ENCODE measurements at regions not wholly inside any gene's neighbourhood (a gene's known extent, or its start where the extent isn't known, plus 50 kb on each side); places are given as distances from the start of the nearest gene placed in this dataset.

DNA sequence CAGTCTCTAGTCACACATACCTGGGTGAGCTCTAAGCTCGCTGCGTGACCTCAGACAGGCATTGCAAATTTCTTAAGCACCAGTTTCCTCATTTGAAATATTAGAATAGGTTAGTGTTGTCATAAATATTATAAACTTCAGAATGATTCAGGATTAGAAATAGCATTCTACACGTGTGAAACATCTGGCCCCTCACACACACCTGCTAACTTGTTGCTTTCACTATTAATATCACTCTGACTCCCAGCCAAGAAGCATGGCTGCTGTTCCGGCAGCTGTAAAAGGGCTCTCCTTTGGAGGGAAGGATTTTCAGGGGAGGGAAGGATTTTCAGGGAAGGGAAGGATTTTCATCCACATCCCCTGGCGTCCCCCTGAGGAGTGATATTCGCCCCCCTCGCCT, 161.3 kb upstream of the GPR12 start:
- TF ChIP-seq, protein P1, sequence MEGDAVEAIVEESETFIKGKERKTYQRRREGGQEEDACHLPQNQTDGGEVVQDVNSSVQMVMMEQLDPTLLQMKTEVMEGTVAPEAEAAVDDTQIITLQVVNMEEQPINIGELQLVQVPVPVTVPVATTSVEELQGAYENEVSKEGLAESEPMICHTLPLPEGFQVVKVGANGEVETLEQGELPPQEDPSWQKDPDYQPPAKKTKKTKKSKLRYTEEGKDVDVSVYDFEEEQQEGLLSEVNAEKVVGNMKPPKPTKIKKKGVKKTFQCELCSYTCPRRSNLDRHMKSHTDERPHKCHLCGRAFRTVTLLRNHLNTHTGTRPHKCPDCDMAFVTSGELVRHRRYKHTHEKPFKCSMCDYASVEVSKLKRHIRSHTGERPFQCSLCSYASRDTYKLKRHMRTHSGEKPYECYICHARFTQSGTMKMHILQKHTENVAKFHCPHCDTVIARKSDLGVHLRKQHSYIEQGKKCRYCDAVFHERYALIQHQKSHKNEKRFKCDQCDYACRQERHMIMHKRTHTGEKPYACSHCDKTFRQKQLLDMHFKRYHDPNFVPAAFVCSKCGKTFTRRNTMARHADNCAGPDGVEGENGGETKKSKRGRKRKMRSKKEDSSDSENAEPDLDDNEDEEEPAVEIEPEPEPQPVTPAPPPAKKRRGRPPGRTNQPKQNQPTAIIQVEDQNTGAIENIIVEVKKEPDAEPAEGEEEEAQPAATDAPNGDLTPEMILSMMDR (conservative IDR thresholded peaks at IDR 0.05; ENCODE audit: control insufficient read depth, insufficient read depth, low read depth, low read length) = no peak
- no peak for DNase-seq (ENCODE audit: low read depth)
- H3K4me3 ChIP-seq (ENCODE audit: control insufficient read depth, low read depth, low read length) = no peak overlapping the region

- TF ChIP-seq, protein P1 (conservative IDR thresholded peaks at IDR 0.05; ENCODE audit: control insufficient read depth, insufficient read depth, low read depth, low read length) = no peak
- no peak overlapping the region for H3K4me3 ChIP-seq (ENCODE audit: control insufficient read depth, low read depth, low read length)
- DNase-seq (ENCODE audit: low read depth) = no peak
Observed at GRCh38 chr13:26920614-26921355, 160.2 kb upstream of the GPR12 start.

DNA sequence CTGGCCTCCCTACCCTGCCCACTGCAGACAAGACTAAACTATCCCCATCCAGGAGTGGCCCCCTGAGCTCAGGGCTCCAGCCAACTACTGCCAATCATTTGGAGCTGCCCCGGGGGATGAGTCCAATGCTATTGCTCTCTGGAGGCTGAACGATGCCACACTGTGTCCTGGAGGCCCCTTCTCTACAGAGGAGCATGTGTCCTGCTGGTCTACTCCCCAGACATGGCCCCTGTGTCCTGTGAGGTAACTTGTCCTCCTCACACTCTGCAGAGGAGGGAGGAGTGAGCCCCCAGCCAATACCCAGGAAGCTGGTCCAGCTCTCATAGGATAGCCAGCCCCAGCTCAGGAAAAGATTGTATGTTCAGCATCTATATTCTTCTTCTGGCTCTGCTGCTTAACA, 159.1 kb upstream of the GPR12 start:
- TF ChIP-seq, protein P1 (conservative IDR thresholded peaks at IDR 0.05; ENCODE audit: control insufficient read depth, insufficient read depth, low read depth, low read length) = no peak
- DNase-seq (ENCODE audit: low read depth) = no peak
- no peak overlapping the region for H3K4me3 ChIP-seq (ENCODE audit: control insufficient read depth, low read depth, low read length)

GRCh38 chr13:26919311-26919710, 158.7 kb upstream of the GPR12 start:
- TF ChIP-seq, protein P1 (conservative IDR thresholded peaks at IDR 0.05; ENCODE audit: control insufficient read depth, insufficient read depth, low read depth, low read length) = no peak
- peak; percentile 16 for DNase-seq (ENCODE audit: low read depth)
- H3K4me3 ChIP-seq (ENCODE audit: control insufficient read depth, low read depth, low read length) = no peak overlapping the region

DNA sequence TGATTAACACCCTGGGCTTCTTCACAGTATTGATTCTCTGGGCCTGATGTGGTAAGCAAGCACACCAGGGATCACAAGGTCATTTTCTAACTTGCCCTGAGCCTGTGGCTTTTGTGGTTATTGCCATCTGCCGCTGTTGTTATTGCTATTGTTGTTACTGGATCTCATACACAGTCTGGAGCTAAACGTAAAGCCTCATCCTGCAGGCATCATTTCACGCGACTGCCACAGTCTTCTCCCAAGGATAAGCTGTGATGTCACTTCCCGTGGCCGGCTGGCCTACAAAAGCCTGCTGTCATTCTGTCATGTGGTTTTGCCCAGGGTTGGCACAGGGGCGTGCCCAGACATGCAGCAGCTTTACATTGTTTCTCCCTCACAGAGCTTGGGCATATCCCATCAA, 154.0 kb upstream of the GPR12 start:
- TF ChIP-seq, protein P1 (conservative IDR thresholded peaks at IDR 0.05; ENCODE audit: control insufficient read depth, insufficient read depth, low read depth, low read length) = no peak
- no peak overlapping the region for H3K4me3 ChIP-seq (ENCODE audit: control insufficient read depth, low read depth, low read length)
- no peak for DNase-seq (ENCODE audit: low read depth)

DNA sequence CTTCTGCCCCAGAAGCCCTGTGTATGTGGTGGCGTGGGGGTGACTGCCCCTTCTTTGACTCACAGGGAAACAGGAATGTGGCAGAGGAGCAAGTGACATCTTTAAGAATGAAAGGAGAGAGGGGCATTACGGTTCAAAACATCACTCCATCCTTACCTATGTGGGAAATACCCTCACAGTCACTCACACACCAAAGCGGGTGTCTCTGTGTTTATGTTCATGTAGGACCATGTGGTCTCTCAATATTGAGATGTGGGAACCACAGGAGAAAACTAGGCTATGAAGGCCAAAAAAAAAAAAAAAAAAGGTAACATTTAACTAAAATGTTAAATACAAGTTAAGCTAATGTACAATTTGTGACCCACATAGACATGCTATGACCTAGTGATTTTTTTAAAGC, 153.6 kb upstream of the GPR12 start:
- DNase-seq (ENCODE audit: low read depth) = no peak
- TF ChIP-seq, protein P1 (conservative IDR thresholded peaks at IDR 0.05; ENCODE audit: control insufficient read depth, insufficient read depth, low read depth, low read length) = no peak
- H3K4me3 ChIP-seq (ENCODE audit: control insufficient read depth, low read depth, low read length) = no peak overlapping the region
